Esophagus muscularis mucosa (tissue), 4 donors: ENCODE measurements at regions not wholly inside any gene's neighbourhood (a gene's known extent, or its start where the extent isn't known, plus 50 kb on each side); places are given as distances from the start of the nearest gene placed in this dataset.

ENCODE experiments used
- DNase-seq: peaks from one replicate; pipeline ENCODE4 v3.0.0-alpha.2; 2017; ENCODE audit errors: extremely low spot score
- H3K27ac ChIP-seq, 4 donors: fragments of 200-600 bp; sonication (generic); replicated peaks in 1 of 4; 1 replicate in 3 of 4; 2 replicates in 1 of 4; pipeline ENCODE4 v1.5.1; 2016 to 2019; ENCODE audit warnings: mild to moderate bottlenecking in 1 of 4
- H3K27me3 ChIP-seq, 4 donors: fragments of 200-600 bp; sonication (generic); one replicate each; pipeline versions ENCODE4 v1.5.1 to v1.6.0; 2016 to 2019
- H3K36me3 ChIP-seq, 4 donors: fragments of 200-600 bp; sonication (generic); one replicate each; pipeline ENCODE4 v1.5.1; 2016 to 2019
- H3K4me1 ChIP-seq, 4 donors: fragments of 200-600 bp; sonication (generic); one replicate each; pipeline ENCODE4 v1.5.1; 2016 to 2019
- H3K4me3 ChIP-seq, 4 donors: fragments of 200-600 bp; sonication (generic); 1 replicate in 2 of 4; 2 replicates in 2 of 4; pipeline ENCODE4 v1.5.1; 2016 to 2019; ENCODE audit warnings: mild to moderate bottlenecking in 4 of 4, moderate library complexity in 1 of 4
- H3K9me3 ChIP-seq, 4 donors: fragments of 200-600 bp; sonication (generic); 1 replicate in 3 of 4; 2 replicates in 1 of 4; pipeline ENCODE4 v1.5.1; 2016 to 2019
- EP300 ChIP-seq: sonication (generic); formaldehyde crosslinking; IDR thresholded peaks from one replicate; pipeline ENCODE4 v1.6.1; 2017; ENCODE audit warnings: antibody characterized with exemption
- POLR2A ChIP-seq: fragments of 450-650 bp; IDR thresholded peaks from one replicate; pipeline ENCODE4 v1.6.1; 2017; ENCODE audit warnings: antibody characterized with exemption, moderate library complexity, mild to moderate bottlenecking, low read depth
- POLR2AphosphoS5 ChIP-seq, 2 donors: sonication (generic); formaldehyde crosslinking; IDR thresholded peaks; one replicate each; pipeline ENCODE4 v1.6.1; 2017; ENCODE audit warnings: antibody characterized with exemption in 2 of 2
- WGBS: methylation state at CpG from one replicate; pipeline ENCODE4 v1.1.5; 2018; 5-methylcytosine and 5-hydroxymethylcytosine counted together
- intact Hi-C: fragments of 100-400 bp; cut with DNase I; formaldehyde crosslinking; loops from one replicate; pipeline ENCODE4 v1.15.1; 2023
- TF ChIP-seq, protein P1 (sequence below), 3 experiments: fragments of 200-600 bp in 2 of 3; fragments of 450-650 bp in 1 of 3; sonication (generic) in 2 of 3; IDR thresholded peaks; one replicate each; pipeline ENCODE4 v1.5.1; 2017 to 2019; ENCODE audit warnings: antibody characterized with exemption in 3 of 3, mild to moderate bottlenecking in 2 of 3, moderate library complexity in 1 of 3

DNA sequence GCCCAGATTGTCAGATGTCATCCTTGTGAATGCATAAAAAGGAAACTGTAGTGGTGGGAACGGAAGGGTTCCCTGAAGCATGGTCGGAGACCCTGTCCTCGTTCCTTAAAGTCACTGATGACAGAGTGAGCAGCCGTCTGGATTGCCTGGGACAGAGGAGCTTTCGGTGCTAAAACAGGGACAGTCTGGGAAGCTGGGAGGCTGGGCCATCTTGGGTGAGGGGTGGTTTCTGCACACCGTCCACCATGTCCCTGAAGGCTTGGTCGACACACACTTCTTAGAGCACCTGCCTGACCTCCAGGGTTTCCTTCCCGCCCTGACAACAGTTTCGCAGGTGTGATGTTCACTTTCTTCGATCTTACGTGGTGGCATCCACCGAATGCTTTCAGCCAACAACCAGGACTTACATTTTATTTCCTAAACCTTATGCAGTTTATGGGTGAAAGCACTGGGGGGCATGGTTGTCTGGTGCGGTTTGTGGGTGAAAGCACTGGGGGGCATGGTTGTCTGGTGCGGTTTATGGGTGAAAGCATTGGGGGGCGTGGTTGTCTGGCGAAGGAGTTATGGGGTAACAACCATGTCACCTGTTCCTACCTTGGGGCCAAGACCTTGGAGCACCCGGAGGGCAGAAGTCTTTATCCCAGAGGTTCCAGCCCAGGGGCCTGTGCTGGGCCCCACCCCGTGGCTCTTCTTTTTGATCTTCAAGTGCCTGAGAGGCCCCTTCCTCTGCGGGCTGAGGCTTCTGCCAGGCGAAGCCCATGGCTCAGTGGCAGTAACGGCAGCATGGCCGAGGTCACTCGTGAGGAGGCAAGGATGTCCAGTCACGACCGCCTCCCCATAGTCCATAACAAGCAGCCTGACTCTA is 81.7 kb upstream of the FRMD1 start:
- intact Hi-C loops: no loop called here
- no peak overlapping the region for H3K27ac ChIP-seq
- 95% methylated on average over 16 of the region's 25 CpGs for WGBS

GRCh38 chr6:168159506-168159905 is 80.5 kb upstream of the FRMD1 start:
- Histone ChIP-seq H3K36me3 (no peaks in the 10 kb centered on the region), H3K9me3 (no peaks in the 10 kb centered on the region), H3K27me3 (no peaks in the 10 kb centered on the region), H3K4me3 (no peak overlapping the region), H3K4me1 (peaks cover 0 to 32% (median 29%) of the 10 kb centered on the region in 4 donors), H3K27ac (no peak overlapping the region)
- TF ChIP-seq EP300 (no peak), POLR2A (no peak), POLR2AphosphoS5 (IDR thresholded peaks at IDR 0.05) (no peak)
- TF ChIP-seq, protein P1, sequence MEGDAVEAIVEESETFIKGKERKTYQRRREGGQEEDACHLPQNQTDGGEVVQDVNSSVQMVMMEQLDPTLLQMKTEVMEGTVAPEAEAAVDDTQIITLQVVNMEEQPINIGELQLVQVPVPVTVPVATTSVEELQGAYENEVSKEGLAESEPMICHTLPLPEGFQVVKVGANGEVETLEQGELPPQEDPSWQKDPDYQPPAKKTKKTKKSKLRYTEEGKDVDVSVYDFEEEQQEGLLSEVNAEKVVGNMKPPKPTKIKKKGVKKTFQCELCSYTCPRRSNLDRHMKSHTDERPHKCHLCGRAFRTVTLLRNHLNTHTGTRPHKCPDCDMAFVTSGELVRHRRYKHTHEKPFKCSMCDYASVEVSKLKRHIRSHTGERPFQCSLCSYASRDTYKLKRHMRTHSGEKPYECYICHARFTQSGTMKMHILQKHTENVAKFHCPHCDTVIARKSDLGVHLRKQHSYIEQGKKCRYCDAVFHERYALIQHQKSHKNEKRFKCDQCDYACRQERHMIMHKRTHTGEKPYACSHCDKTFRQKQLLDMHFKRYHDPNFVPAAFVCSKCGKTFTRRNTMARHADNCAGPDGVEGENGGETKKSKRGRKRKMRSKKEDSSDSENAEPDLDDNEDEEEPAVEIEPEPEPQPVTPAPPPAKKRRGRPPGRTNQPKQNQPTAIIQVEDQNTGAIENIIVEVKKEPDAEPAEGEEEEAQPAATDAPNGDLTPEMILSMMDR (IDR thresholded peaks at IDR 0.05): no peak
- intact Hi-C loops: loop anchor here (5.0 kb wide), 1 partner anchor 208 kb away; no protein-coding TSS in a partner anchor
- 94% methylated on average over 8 of the region's 8 CpGs for WGBS
- peak; percentile 83 for DNase-seq

More for the DNA sequence above, 81.7 kb upstream of the FRMD1 start:
- Histone ChIP-seq H3K36me3 (no peaks in the 10 kb centered on the region), H3K9me3 (no peaks in the 10 kb centered on the region), H3K4me1 (peaks cover 0 to 32% (median 29%) of the 10 kb centered on the region in 4 donors), H3K27me3 (no peaks in the 10 kb centered on the region), H3K4me3 (no peak overlapping the region)
- TF ChIP-seq POLR2A (no peak), POLR2AphosphoS5 (IDR thresholded peaks at IDR 0.05) (no peak), EP300 (no peak)
- TF ChIP-seq, protein P1 (IDR thresholded peaks at IDR 0.05): no peak
- peak; percentile 86 for DNase-seq

- Histone ChIP-seq H3K27me3 (no peaks in the 10 kb centered on the region), H3K9me3 (no peaks in the 10 kb centered on the region), H3K27ac (no peak overlapping the region), H3K4me1 (peaks cover 0 to 32% (median 29%) of the 10 kb centered on the region in 4 donors), H3K4me3 (no peak overlapping the region), H3K36me3 (no peaks in the 10 kb centered on the region)
- peak; percentile 47 for DNase-seq
- intact Hi-C loops: loop anchor here (5.0 kb wide), 1 partner anchor 208 kb away; no protein-coding TSS in a partner anchor
- 93% methylated on average over 11 of the region's 11 CpGs for WGBS
- no peak for TF ChIP-seq POLR2AphosphoS5 (IDR thresholded peaks at IDR 0.05)
- TF ChIP-seq EP300: no peak
- TF ChIP-seq POLR2A: no peak
- TF ChIP-seq, protein P1 (IDR thresholded peaks at IDR 0.05): no peak
Measured at GRCh38 chr6:168158980-168159349, 80.0 kb upstream of the FRMD1 start.

DNA sequence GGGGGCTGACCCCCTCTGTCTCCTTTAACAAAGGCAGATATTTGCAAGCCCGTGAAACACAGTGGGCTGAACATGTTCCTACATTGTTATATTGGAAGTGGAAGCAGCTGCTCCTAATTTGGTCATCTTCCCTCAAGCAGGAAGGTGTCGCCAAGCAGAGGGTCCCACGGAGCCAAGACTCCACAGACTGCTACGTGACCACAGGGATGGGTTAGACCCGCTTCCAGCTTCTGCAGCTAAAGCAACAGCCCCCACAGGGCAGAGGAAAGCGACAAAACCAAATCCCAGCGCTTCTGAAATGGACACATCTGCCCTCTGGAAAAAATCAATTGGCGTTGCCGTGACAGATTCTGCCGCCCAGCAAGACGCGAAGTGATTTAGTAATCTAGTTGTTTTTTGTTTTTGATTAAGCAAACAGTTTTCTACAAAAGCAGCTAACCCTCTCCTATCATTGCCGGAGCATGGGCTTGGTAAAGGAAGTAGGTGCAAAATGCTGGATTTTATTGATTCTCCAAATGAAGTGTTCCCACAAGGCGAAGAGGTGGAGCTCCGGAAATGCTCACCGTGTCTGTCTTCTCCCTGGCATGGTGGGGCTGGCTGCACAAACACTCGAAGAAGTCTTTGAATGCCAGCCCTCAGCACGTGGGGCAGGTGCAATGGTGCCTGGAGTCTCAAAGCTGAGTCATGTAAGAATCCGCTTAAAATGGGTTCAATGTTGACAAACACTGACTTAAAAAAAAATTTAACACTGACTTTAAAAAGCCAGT is 79.4 kb upstream of the FRMD1 start:
- WGBS: 64% methylated on average over 19 of the region's 19 CpGs
- Histone ChIP-seq H3K27ac (peak overlapping the region in 1 of 4 donors; percentile 30), H3K4me1 (peaks cover 0 to 27% (median 25%) of the 10 kb centered on the region in 4 donors), H3K9me3 (no peaks in the 10 kb centered on the region), H3K4me3 (no peak overlapping the region), H3K27me3 (no peaks in the 10 kb centered on the region), H3K36me3 (no peaks in the 10 kb centered on the region)
- TF ChIP-seq POLR2A: no peak
- intact Hi-C loops: loop anchor here (5.0 kb wide), 1 partner anchor 209 kb away; no protein-coding TSS in a partner anchor
- DNase-seq: peak; percentile 80
